SK-N-SH treated with all-trans-retinoic acid at 6 μM for 48 hours (cell line): ENCODE measurements at regions not wholly inside any gene's neighbourhood (a gene's known extent, or its start where the extent isn't known, plus 50 kb on each side); places are given as distances from the start of the nearest gene placed in this dataset.

Source experiments
- ESRRG ChIP-seq: fragments of 250-450 bp; sonication (Bioruptor Pico); IDR thresholded peaks from 2 replicates; pipeline ENCODE4 v1.6.1; 2021; ENCODE audit warnings: mild to moderate bottlenecking
- ISL1 ChIP-seq: fragments of 250-450 bp; sonication (Bioruptor Pico); IDR thresholded peaks from 2 replicates; pipeline ENCODE4 v2.1.2; 2022; ENCODE audit warnings: mild to moderate bottlenecking, moderate library complexity
- PPARA ChIP-seq: fragments of 250-450 bp; sonication (Bioruptor Pico); IDR thresholded peaks from 2 replicates; pipeline ENCODE4 v1.5.0; 2020; ENCODE audit warnings: mild to moderate bottlenecking, borderline replicate concordance
- SNAI2 ChIP-seq: fragments of 250-450 bp; sonication (Bioruptor Pico); IDR thresholded peaks from 2 replicates; pipeline ENCODE4 v1.5.0; 2020; ENCODE audit warnings: mild to moderate bottlenecking, moderate library complexity
- TCF4 ChIP-seq: fragments of 250-450 bp; sonication (Bioruptor Pico); IDR thresholded peaks from 2 replicates; pipeline ENCODE4 v1.8.0; 2021; ENCODE audit warnings: mild to moderate bottlenecking, moderate library complexity, borderline replicate concordance
- ZFP30 ChIP-seq: fragments of 450-650 bp; formaldehyde crosslinking; IDR thresholded peaks from 2 replicates; pipeline ENCODE4 v1.5.0; 2022; ENCODE audit warnings: mild to moderate bottlenecking, moderate library complexity
- TF ChIP-seq, protein P1 (sequence below): fragments of 250-450 bp; sonication (Bioruptor Pico); IDR thresholded peaks from 2 replicates; pipeline ENCODE4 v1.8.0; 2020; ENCODE audit warnings: mild to moderate bottlenecking, moderate library complexity, borderline replicate concordance

DNA sequence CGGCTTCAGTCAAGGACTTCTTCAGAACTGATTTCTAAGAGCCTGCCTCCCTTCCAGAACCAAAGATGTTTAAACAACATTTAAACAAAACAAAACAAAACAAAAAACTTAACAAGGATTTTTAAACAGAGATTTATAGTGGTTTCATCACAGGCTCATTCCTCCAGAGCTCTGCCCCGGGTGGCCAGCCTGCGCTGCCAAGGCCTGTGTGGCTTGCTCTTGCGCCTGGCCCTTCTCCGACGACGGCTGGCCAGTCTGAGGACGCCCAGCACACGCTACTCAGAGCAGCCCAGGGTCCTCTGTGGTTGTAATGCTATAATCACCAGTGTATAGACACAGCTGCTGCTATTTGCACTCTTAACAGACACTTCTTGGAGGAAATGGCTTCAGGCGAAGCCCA lies 307.2 kb upstream of the MYOCD start:
- TF ChIP-seq TCF4: no peak
- TF ChIP-seq SNAI2 (CRISPR knock-in tag): no peak
- no peak for TF ChIP-seq ESRRG (CRISPR knock-in tag)
- TF ChIP-seq, protein P1, sequence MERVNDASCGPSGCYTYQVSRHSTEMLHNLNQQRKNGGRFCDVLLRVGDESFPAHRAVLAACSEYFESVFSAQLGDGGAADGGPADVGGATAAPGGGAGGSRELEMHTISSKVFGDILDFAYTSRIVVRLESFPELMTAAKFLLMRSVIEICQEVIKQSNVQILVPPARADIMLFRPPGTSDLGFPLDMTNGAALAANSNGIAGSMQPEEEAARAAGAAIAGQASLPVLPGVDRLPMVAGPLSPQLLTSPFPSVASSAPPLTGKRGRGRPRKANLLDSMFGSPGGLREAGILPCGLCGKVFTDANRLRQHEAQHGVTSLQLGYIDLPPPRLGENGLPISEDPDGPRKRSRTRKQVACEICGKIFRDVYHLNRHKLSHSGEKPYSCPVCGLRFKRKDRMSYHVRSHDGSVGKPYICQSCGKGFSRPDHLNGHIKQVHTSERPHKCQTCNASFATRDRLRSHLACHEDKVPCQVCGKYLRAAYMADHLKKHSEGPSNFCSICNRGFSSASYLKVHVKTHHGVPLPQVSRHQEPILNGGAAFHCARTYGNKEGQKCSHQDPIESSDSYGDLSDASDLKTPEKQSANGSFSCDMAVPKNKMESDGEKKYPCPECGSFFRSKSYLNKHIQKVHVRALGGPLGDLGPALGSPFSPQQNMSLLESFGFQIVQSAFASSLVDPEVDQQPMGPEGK (CRISPR knock-in tag): no peak
- no peak for TF ChIP-seq ZFP30 (CRISPR knock-in tag)
- no peak for TF ChIP-seq ISL1 (CRISPR knock-in tag)
- TF ChIP-seq PPARA (CRISPR knock-in tag): no peak
